WTC11 (cell line): ENCODE measurements at regions not wholly inside any gene's neighbourhood (a gene's known extent, or its start where the extent isn't known, plus 50 kb on each side); places are given as distances from the start of the nearest gene placed in this dataset.

Experiments used
- ATAC-seq: fragments of 200-7000 bp; cut with Tn5 transposase; 2 replicates; pipeline ENCODE4 v1.10.0; 2021; ENCODE audit warnings: mild to moderate bottlenecking, moderate library complexity
- CTCF ChIA-PET: fragments of 300-600 bp; sonication (Branson Sonifier 250); formaldehyde crosslinking; loops from one replicate; lab custom pipeline; 2021; ENCODE audit warnings: antibody characterized with exemption; lab: Charles Lee
- POLR2A ChIA-PET: fragments of 350-600 bp; sonication (Branson Sonifier 250); formaldehyde crosslinking; loops from one replicate; lab custom pipeline; 2021; ENCODE audit warnings: antibody characterized with exemption; lab: Charles Lee
- DNase-seq: peaks from one replicate; pipeline ENCODE4 v3.0.0; 2021; ENCODE audit warnings: low spot score
- H3K27ac Mint-ChIP-seq: 2 replicates; pipeline ENCODE4 v1.8.0; 2021; ENCODE audit warnings: mixed read lengths
- H3K27me3 Mint-ChIP-seq: 2 replicates; pipeline ENCODE4 v1.8.0; 2021; ENCODE audit warnings: low read depth, mild to moderate bottlenecking, moderate library complexity, mixed read lengths
- H3K36me3 Mint-ChIP-seq: 2 replicates; pipeline ENCODE4 v1.8.0; 2021; ENCODE audit warnings: mixed read lengths
- H3K4me1 Mint-ChIP-seq: 2 replicates; pipeline ENCODE4 v1.8.0; 2022; ENCODE audit warnings: mixed read lengths
- H3K4me3 Mint-ChIP-seq: 2 replicates; pipeline ENCODE4 v1.8.0; 2021; ENCODE audit warnings: mild to moderate bottlenecking, moderate library complexity, mixed read lengths
- H3K9me3 Mint-ChIP-seq: 2 replicates; pipeline ENCODE4 v1.8.0; 2021; ENCODE audit warnings: mixed read lengths
- AR ChIP-seq: fragments of 250-450 bp; sonication (Bioruptor Pico); IDR thresholded peaks from 2 replicates; pipeline ENCODE4 v1.9.0; 2021; ENCODE audit warnings: mild to moderate bottlenecking
- E2F4 ChIP-seq: sonication (generic); formaldehyde crosslinking; IDR thresholded peaks from 2 replicates; pipeline ENCODE4 v1.8.1; 2022; ENCODE audit warnings: low read depth, mild to moderate bottlenecking, moderate library complexity, missing genetic modification reagents, borderline replicate concordance
- ELF4 ChIP-seq: sonication (generic); formaldehyde crosslinking; IDR thresholded peaks from 2 replicates; pipeline ENCODE4 v1.8.1; 2022; ENCODE audit warnings: low read depth, mild to moderate bottlenecking, moderate library complexity, missing genetic modification reagents
- ERG ChIP-seq: fragments of 250-450 bp; sonication (Bioruptor Pico); IDR thresholded peaks from 2 replicates; pipeline ENCODE4 v1.8.0; 2021; ENCODE audit warnings: mild to moderate bottlenecking
- FOXP1 ChIP-seq: sonication (generic); formaldehyde crosslinking; IDR thresholded peaks from 2 replicates; pipeline ENCODE4 v1.8.0; 2022; ENCODE audit warnings: missing genetic modification reagents, mild to moderate bottlenecking, moderate library complexity, borderline replicate concordance
- IRF2 ChIP-seq: sonication (generic); formaldehyde crosslinking; IDR thresholded peaks from 2 replicates; pipeline ENCODE4 v1.8.0; 2022; ENCODE audit warnings: low read depth, missing genetic modification reagents, borderline replicate concordance
- JUN ChIP-seq: sonication (generic); formaldehyde crosslinking; IDR thresholded peaks from 2 replicates; pipeline ENCODE4 v1.8.0; 2023; ENCODE audit warnings: mild to moderate bottlenecking, missing genetic modification reagents
- NFE2L1 ChIP-seq: sonication (generic); formaldehyde crosslinking; IDR thresholded peaks from 2 replicates; pipeline ENCODE4 v1.8.1; 2023; ENCODE audit warnings: missing genetic modification reagents
- SMAD3 ChIP-seq: sonication (generic); formaldehyde crosslinking; IDR thresholded peaks from 2 replicates; pipeline ENCODE4 v1.8.0; 2022; ENCODE audit warnings: missing genetic modification reagents, mild to moderate bottlenecking, borderline replicate concordance
- SOX15 ChIP-seq: fragments of 250-450 bp; sonication (Bioruptor Pico); IDR thresholded peaks from 2 replicates; pipeline ENCODE4 v1.9.0; 2021; ENCODE audit warnings: mild to moderate bottlenecking
- SP1 ChIP-seq: sonication (generic); formaldehyde crosslinking; conservative IDR thresholded peaks from 2 replicates; pipeline ENCODE4 v1.8.1; 2022; ENCODE audit warnings: missing genetic modification reagents
- TEAD1 ChIP-seq: sonication (generic); formaldehyde crosslinking; IDR thresholded peaks from 2 replicates; pipeline ENCODE4 v1.8.0; 2022; ENCODE audit warnings: mild to moderate bottlenecking, missing genetic modification reagents
- TP53 ChIP-seq: sonication (generic); formaldehyde crosslinking; IDR thresholded peaks from 2 replicates; pipeline ENCODE4 v1.8.1; 2023; ENCODE audit warnings: mild to moderate bottlenecking, missing genetic modification reagents
- ZNF138 ChIP-seq: sonication (generic); formaldehyde crosslinking; conservative IDR thresholded peaks from 2 replicates; pipeline ENCODE4 v1.8.1; 2022; ENCODE audit warnings: mild to moderate bottlenecking, moderate library complexity, missing genetic modification reagents
- ZNF263 ChIP-seq: sonication (generic); formaldehyde crosslinking; IDR thresholded peaks from 2 replicates; pipeline ENCODE4 v1.8.1; 2022; ENCODE audit warnings: low read depth, mild to moderate bottlenecking, moderate library complexity, missing genetic modification reagents
- TF ChIP-seq, protein P1 (sequence below): sonication (generic); formaldehyde crosslinking; IDR thresholded peaks from 2 replicates; pipeline ENCODE4 v1.8.1; 2023; ENCODE audit warnings: mild to moderate bottlenecking, missing genetic modification reagents
- TF ChIP-seq, protein P2 (sequence below): sonication (generic); formaldehyde crosslinking; IDR thresholded peaks from 2 replicates; pipeline ENCODE4 v1.8.1; 2023; ENCODE audit warnings: mild to moderate bottlenecking, missing genetic modification reagents, moderate library complexity
- TF ChIP-seq, protein P3 (sequence below): sonication (generic); formaldehyde crosslinking; conservative IDR thresholded peaks from 2 replicates; pipeline ENCODE4 v1.8.1; 2023; ENCODE audit warnings: mild to moderate bottlenecking, low read depth, missing genetic modification reagents, moderate library complexity

DNA sequence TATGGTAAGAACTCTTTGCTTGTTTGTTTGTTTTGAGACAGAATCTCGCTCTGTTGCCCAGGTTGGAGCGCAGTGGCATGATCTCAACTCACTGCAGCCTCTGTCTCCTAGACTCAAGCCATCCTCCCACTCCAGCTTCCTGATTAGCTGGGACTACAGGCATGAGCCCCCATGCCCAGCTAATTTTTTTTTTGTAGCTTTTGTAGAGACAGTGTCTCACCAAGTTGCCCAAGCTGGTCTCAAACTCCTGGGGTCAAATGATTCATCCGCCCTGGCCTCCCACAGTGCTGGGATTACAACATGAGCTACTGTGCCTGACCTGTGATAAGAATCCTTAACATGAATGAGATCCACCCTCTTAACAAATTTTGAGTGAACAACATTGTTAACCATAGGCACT, 183.9 kb upstream of the TSHZ3 start (continued):
- TF ChIP-seq, protein P1, sequence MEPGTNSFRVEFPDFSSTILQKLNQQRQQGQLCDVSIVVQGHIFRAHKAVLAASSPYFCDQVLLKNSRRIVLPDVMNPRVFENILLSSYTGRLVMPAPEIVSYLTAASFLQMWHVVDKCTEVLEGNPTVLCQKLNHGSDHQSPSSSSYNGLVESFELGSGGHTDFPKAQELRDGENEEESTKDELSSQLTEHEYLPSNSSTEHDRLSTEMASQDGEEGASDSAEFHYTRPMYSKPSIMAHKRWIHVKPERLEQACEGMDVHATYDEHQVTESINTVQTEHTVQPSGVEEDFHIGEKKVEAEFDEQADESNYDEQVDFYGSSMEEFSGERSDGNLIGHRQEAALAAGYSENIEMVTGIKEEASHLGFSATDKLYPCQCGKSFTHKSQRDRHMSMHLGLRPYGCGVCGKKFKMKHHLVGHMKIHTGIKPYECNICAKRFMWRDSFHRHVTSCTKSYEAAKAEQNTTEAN (CRISPR knock-in tag) = no peak
- TF ChIP-seq TP53 (CRISPR knock-in tag) = no peak

GRCh38 chr19:31534231-31534630, 185.0 kb upstream of the TSHZ3 start:
- ATAC-seq = no peak
- peaks cover 7% of the 10 kb centered on the region for H3K36me3 Mint-ChIP-seq
- ChIA-PET CTCF (no interaction called here), POLR2A (no interaction called here)
- TF ChIP-seq, protein P2, sequence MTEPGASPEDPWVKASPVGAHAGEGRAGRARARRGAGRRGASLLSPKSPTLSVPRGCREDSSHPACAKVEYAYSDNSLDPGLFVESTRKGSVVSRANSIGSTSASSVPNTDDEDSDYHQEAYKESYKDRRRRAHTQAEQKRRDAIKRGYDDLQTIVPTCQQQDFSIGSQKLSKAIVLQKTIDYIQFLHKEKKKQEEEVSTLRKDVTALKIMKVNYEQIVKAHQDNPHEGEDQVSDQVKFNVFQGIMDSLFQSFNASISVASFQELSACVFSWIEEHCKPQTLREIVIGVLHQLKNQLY (CRISPR knock-in tag) = no peak
- no peak for TF ChIP-seq ELF4 (CRISPR knock-in tag)
- peaks cover 19% of the 10 kb centered on the region for H3K9me3 Mint-ChIP-seq
- no peaks in the 10 kb centered on the region for H3K27me3 Mint-ChIP-seq
- no peak overlapping the region for H3K4me3 Mint-ChIP-seq
- no peak overlapping the region for H3K27ac Mint-ChIP-seq
- peaks cover 9% of the 10 kb centered on the region for H3K4me1 Mint-ChIP-seq
- no peak for DNase-seq

DNA sequence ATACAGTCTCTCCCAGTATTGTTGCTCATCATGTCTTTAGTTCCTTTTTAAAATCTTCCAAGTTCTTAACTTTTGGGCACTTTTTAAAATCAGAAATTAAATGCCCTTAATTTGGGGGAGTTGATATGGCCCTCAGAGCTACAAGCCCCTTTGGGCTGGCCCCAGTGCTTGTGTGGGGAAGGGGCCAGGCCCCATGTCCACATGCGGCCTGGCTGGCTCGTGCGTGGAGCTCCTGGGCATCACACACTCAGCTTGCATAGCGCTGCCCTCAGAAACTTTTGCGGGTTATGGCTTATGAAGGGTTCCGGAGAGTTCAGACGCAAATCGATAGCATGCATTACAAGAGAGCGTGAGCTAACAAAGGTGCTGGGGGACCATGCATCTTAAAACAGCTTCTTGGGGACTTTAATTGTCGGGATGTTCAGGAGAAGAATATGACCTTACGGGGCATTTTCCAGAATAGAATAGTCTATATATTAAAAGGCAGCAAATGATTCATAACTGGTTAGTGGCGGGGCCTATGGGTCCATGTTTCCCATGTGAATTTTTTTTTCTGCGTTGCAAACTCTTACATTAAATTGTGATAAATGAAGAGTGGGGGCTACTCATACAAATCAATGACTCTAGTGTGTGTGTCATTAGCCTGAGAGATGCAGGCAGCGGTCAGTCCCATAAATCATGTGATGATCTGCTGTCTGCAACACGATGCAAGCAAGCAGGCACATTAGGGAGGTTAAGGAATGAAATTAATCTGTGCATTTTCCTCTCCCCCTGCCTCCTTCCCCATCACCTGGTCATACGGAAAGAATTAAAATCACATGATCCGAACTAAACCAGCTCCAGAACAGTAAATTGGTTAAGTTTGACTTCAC, 185.8 kb upstream of the TSHZ3 start:
- H3K4me3 Mint-ChIP-seq = no peak overlapping the region
- no peak for TF ChIP-seq SP1 (CRISPR knock-in tag)
- TF ChIP-seq ZNF138 (CRISPR knock-in tag) = no peak
- no peak for TF ChIP-seq AR (CRISPR knock-in tag)
- CTCF ChIA-PET = no interaction called here
- H3K27me3 Mint-ChIP-seq = no peaks in the 10 kb centered on the region
- H3K4me1 Mint-ChIP-seq = peaks cover 9% of the 10 kb centered on the region
- peaks cover 7% of the 10 kb centered on the region for H3K36me3 Mint-ChIP-seq
- POLR2A ChIA-PET = no interaction called here
- peaks cover 14% of the 10 kb centered on the region for H3K9me3 Mint-ChIP-seq
- DNase-seq = no peak
- H3K27ac Mint-ChIP-seq = no peak overlapping the region
- no peak for ATAC-seq

DNA sequence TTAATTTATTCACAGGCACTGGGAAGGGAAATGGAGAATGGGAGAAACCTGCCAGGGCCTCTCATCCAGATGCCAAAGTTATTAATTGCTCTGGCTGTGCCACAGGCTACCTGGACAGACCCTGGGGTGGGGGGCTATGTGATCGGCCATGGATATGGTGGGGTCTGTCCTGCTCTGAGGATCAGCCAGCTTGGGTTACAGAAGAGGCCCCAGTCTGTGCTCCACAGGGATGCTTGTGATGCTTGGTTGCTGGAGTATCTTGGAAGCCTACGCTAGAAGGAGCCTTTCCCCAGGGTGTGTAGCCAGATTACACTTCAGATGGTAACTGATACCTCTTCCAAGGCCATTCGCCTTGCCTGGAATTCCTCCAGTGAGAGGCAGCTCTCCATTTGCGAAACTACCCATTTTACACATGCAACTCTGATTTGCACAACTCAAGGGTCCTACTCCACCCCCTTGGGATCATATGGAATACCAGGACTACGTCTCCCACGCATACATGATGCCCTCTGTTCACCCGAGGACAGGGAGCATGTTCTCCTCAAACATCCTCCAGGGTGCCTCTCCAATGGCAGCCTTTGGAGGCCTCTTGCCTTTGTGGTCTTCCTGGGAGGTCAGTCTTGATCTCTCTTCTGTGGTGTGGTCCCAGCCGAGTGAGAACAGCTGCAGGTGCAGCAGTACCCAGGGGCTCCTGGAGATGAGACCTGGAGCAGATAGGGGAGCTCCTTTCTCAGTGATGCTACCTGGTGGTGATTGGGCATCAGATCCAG, 186.6 kb upstream of the TSHZ3 start:
- TF ChIP-seq FOXP1 (CRISPR knock-in tag) (no peak), E2F4 (no peak), IRF2 (CRISPR knock-in tag) (no peak), TEAD1 (CRISPR knock-in tag) (no peak), SOX15 (CRISPR knock-in tag) (no peak), ERG (CRISPR knock-in tag) (no peak), SMAD3 (CRISPR knock-in tag) (no peak), ZNF263 (CRISPR knock-in tag) (no peak), JUN (CRISPR knock-in tag) (no peak), NFE2L1 (CRISPR knock-in tag) (no peak)
- TF ChIP-seq, protein P3, sequence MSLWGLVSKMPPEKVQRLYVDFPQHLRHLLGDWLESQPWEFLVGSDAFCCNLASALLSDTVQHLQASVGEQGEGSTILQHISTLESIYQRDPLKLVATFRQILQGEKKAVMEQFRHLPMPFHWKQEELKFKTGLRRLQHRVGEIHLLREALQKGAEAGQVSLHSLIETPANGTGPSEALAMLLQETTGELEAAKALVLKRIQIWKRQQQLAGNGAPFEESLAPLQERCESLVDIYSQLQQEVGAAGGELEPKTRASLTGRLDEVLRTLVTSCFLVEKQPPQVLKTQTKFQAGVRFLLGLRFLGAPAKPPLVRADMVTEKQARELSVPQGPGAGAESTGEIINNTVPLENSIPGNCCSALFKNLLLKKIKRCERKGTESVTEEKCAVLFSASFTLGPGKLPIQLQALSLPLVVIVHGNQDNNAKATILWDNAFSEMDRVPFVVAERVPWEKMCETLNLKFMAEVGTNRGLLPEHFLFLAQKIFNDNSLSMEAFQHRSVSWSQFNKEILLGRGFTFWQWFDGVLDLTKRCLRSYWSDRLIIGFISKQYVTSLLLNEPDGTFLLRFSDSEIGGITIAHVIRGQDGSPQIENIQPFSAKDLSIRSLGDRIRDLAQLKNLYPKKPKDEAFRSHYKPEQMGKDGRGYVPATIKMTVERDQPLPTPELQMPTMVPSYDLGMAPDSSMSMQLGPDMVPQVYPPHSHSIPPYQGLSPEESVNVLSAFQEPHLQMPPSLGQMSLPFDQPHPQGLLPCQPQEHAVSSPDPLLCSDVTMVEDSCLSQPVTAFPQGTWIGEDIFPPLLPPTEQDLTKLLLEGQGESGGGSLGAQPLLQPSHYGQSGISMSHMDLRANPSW (CRISPR knock-in tag) = no peak
- no peak for ATAC-seq
- no peak overlapping the region for H3K4me3 Mint-ChIP-seq
- H3K27ac Mint-ChIP-seq = no peak overlapping the region
- POLR2A ChIA-PET = no interaction called here
- H3K36me3 Mint-ChIP-seq = peaks cover 7% of the 10 kb centered on the region
- no peak for DNase-seq
- H3K4me1 Mint-ChIP-seq = peaks cover 9% of the 10 kb centered on the region
- H3K27me3 Mint-ChIP-seq = no peaks in the 10 kb centered on the region
- H3K9me3 Mint-ChIP-seq = peaks cover 13% of the 10 kb centered on the region
- CTCF ChIA-PET = no interaction called here
